ENCODE measurements at regions not wholly inside any gene's neighbourhood (a gene's known extent, or its start where the extent isn't known, plus 50 kb on each side); places are given as distances from the start of the nearest gene placed in this dataset.

DNA sequence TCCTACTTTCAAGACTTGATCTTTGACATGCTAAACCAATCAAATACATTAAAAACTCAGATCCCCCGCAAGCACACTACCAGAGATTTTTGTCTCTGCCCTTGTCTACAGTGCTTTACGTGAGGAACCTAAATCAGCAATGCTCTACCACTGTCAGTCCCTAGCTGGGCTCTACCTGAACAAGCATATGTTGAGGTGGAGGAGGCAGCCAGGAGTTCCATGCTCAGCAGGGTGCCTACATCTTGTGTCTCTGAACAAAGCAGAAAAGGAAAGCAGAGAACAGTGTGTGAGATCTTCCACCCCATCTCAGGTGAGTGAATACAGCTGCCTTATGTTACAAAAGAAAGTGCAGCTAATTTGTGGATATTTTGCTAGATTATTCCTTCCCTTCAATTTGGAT, 255.0 kb downstream of the NDUFS4 start:
- H3K27ac ChIP-seq, result no peak overlapping the region
- no peak for DNase-seq
- H3K9me3 ChIP-seq (ENCODE audit: severe bottlenecking), result no peaks in the 10 kb centered on the region
- no peaks in the 10 kb centered on the region for H3K27me3 ChIP-seq (ENCODE audit: insufficient read depth, low read depth, severe bottlenecking)
- no peaks in the 10 kb centered on the region for H3K36me3 ChIP-seq
- no peak overlapping the region for H3K4me3 ChIP-seq (ENCODE audit: low read depth, low read length)
- TF ChIP-seq, protein P1, sequence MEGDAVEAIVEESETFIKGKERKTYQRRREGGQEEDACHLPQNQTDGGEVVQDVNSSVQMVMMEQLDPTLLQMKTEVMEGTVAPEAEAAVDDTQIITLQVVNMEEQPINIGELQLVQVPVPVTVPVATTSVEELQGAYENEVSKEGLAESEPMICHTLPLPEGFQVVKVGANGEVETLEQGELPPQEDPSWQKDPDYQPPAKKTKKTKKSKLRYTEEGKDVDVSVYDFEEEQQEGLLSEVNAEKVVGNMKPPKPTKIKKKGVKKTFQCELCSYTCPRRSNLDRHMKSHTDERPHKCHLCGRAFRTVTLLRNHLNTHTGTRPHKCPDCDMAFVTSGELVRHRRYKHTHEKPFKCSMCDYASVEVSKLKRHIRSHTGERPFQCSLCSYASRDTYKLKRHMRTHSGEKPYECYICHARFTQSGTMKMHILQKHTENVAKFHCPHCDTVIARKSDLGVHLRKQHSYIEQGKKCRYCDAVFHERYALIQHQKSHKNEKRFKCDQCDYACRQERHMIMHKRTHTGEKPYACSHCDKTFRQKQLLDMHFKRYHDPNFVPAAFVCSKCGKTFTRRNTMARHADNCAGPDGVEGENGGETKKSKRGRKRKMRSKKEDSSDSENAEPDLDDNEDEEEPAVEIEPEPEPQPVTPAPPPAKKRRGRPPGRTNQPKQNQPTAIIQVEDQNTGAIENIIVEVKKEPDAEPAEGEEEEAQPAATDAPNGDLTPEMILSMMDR (IDR thresholded peaks at IDR 0.05; ENCODE audit: low read depth, low read length), result no peak

DNA sequence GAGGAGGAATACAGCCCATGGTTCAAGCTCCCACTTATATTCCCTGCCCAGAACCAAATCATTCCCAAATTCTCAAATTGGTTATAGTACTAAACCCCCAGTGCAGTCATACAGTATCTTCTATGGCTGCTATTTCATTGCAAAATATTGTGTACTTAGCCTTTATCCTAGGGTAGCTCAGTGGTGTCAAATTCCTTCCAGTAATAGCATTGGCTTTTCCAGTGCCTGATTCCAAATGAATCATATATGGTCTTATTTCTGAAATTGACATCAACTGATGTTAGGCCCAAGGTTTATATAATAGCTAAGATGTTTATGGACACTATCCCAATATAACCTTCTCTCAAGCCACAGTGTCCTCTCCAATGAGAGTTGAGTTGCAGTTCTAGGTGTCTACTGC, 256.7 kb downstream of the NDUFS4 start:
- TF ChIP-seq, protein P1 (IDR thresholded peaks at IDR 0.05; ENCODE audit: low read depth, low read length), result no peak
- H3K27ac ChIP-seq, result no peak overlapping the region
- H3K27me3 ChIP-seq (ENCODE audit: insufficient read depth, low read depth, severe bottlenecking), result no peaks in the 10 kb centered on the region
- no peaks in the 10 kb centered on the region for H3K9me3 ChIP-seq (ENCODE audit: severe bottlenecking)
- H3K4me3 ChIP-seq (ENCODE audit: low read depth, low read length), result no peak overlapping the region
- no peak for DNase-seq
- H3K36me3 ChIP-seq, result no peaks in the 10 kb centered on the region

DNA sequence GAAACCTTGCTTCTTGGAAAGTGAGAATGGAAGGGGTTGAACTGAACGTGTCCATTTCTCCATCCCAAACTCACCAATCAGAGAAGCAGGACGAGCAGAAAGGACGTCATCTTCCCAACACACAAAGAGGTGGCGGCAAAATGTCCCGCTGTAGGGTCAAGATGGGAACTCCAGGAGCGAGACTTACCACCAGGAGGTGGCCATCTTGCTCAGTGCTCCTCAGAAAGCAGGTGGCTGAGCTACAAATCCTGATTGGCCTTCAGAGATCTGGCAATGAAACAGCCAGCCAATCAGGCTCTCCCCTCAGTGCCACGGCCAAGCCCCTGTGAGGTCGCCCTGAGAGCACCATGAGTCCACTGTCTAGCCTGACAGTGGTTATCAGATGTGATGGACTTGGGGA, 259.0 kb downstream of the NDUFS4 start:
- Histone ChIP-seq H3K27me3 (ENCODE audit: insufficient read depth, low read depth, severe bottlenecking) (no peaks in the 10 kb centered on the region), H3K9me3 (ENCODE audit: severe bottlenecking) (no peaks in the 10 kb centered on the region), H3K4me3 (ENCODE audit: low read depth, low read length) (no peak overlapping the region), H3K36me3 (no peaks in the 10 kb centered on the region), H3K27ac (no peak overlapping the region)
- TF ChIP-seq, protein P1 (IDR thresholded peaks at IDR 0.05; ENCODE audit: low read depth, low read length), result no peak
- DNase-seq, result no peak

DNA sequence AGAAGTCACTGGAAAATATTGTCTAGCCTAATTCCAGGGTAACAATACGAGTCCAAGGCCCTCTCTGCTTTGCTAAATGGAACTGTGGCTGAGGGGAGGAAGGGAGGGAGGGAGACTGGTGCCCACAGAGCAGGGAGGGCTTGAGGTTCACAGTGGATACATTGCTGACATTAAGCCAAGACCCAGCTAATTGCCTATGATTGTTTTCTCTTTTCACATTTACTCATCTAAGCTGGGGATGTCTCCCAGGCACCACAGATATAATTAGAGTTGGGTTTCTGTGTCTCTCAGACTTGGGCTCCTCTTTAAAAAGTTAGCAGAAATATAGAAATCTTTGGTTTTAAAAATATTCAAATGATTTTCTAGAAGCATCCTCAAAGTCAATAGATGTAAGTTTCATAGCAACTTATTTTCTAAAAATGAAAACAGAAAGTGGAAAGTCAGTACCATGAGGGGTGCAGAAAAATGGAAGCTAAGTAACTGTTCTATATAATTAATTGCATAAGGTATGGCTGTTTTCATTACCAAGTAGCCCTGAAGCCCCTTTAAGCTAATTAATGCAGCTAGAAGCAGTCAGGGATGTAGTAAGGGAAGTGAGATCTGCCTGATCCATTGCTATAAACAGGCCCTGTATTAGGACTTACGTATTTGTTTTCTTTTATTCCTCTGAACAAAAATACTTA, 259.8 kb downstream of the NDUFS4 start:
- Histone ChIP-seq H3K4me3 (ENCODE audit: low read depth, low read length) (no peak overlapping the region), H3K27me3 (ENCODE audit: insufficient read depth, low read depth, severe bottlenecking) (no peaks in the 10 kb centered on the region), H3K36me3 (no peaks in the 10 kb centered on the region), H3K27ac (no peak overlapping the region), H3K9me3 (ENCODE audit: severe bottlenecking) (no peaks in the 10 kb centered on the region)
- TF ChIP-seq, protein P1 (IDR thresholded peaks at IDR 0.05; ENCODE audit: low read depth, low read length), result no peak
- DNase-seq, result no peak

DNA sequence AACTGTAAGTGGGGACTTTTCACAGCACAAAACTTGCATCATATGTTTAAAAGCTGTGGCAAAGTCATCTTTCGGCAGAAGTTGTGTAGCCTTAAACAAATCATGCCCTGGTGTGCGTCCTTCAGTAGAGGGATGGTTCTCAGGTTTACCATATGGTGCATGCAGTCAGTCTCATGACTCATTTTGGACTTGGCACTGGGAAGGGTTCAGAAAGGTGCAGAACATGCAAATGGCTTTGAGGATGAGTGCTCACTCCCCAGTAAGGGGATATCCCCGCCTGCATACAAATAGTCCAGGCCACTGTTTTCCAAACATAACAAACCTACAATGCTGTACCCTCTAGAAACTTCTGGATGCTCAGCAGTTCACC, 260.3 kb downstream of the NDUFS4 start:
- Histone ChIP-seq H3K4me3 (ENCODE audit: low read depth, low read length) (no peak overlapping the region), H3K27ac (no peak overlapping the region), H3K36me3 (no peaks in the 10 kb centered on the region), H3K27me3 (ENCODE audit: insufficient read depth, low read depth, severe bottlenecking) (no peaks in the 10 kb centered on the region), H3K9me3 (ENCODE audit: severe bottlenecking) (no peaks in the 10 kb centered on the region)
- no peak for DNase-seq
- TF ChIP-seq, protein P1 (IDR thresholded peaks at IDR 0.05; ENCODE audit: low read depth, low read length), result no peak

DNA sequence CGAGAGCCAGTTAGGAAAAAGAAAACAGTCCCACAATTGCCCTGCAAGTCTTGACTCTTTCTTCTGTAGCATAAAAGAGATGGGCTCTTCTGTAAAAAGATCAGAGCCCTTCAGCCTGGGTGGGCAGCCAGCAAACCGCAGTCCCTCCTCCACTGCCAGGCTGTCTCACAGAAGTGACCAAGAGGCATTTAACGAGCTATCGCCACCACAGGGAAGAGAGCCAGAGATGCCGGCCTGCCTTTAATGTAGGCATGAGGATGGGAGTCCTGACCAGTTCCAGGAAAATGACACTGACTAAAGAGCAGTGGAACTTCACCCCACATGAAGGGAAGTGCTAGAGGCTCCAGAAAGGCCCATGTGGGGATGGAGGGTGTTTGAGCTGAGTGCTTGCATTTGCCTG, 264.6 kb downstream of the NDUFS4 start:
- no peak for DNase-seq

More for the DNA sequence above, 264.6 kb downstream of the NDUFS4 start:
- Histone ChIP-seq H3K27me3 (ENCODE audit: insufficient read depth, low read depth, severe bottlenecking) (no peaks in the 10 kb centered on the region), H3K9me3 (ENCODE audit: severe bottlenecking) (no peaks in the 10 kb centered on the region), H3K36me3 (no peaks in the 10 kb centered on the region), H3K27ac (no peak overlapping the region), H3K4me3 (ENCODE audit: low read depth, low read length) (no peak overlapping the region)
- TF ChIP-seq, protein P1 (IDR thresholded peaks at IDR 0.05; ENCODE audit: low read depth, low read length), result no peak
